ENCODE measurements at regions not wholly inside any gene's neighbourhood (a gene's known extent, or its start where the extent isn't known, plus 50 kb on each side); places are given as distances from the start of the nearest gene placed in this dataset.
"Not testable (repeated sequence)": the region's sequence is repeated elsewhere in the genome, so short reads cannot be mapped to it uniquely, and the experiment has no call there.

- Histone ChIP-seq H3K4me3 (ENCODE audit: insufficient read depth, low read depth, low read length) (no peak overlapping the region), H3K27ac (ENCODE audit: insufficient read depth, low read length) (no peak overlapping the region), H3K36me3 (ENCODE audit: control insufficient read depth, insufficient read depth, low read length) (no peaks in the 10 kb centered on the region), H2BK15ac (ENCODE audit: low read depth, low read length) (no peak overlapping the region), H4K20me1 (ENCODE audit: insufficient read depth, low read length) (no peaks in the 10 kb centered on the region), H2BK20ac (ENCODE audit: low read depth, low read length) (no peak overlapping the region), H2AFZ (replicated peaks; ENCODE audit: low read length, poor library complexity) (no peak overlapping the region), H3K4me2 (ENCODE audit: low read depth, low read length) (no peak overlapping the region), H3K14ac (replicated peaks; ENCODE audit: low read depth, low read length) (no peak overlapping the region), H2AK9ac (replicated peaks; ENCODE audit: low read depth, low read length, poor library complexity) (no peak overlapping the region), H3K18ac (ENCODE audit: low read depth, low read length) (no peak overlapping the region), H2AK5ac (ENCODE audit: low read depth, low read length) (no peak overlapping the region), H3K9me3 (ENCODE audit: control insufficient read depth, insufficient read depth, low read length) (no peaks in the 10 kb centered on the region; the same call in 1 of the 2 replicates), H3K9ac (ENCODE audit: low read depth, low read length) (no peak overlapping the region), H3K79me1 (ENCODE audit: low read depth in 1 of 2, low read length in 2 of 2) (no peaks in the 10 kb centered on the region), H4K91ac (ENCODE audit: insufficient read depth, low read depth, low read length) (no peak overlapping the region), H4K5ac (ENCODE audit: low read depth, low read length) (no peak overlapping the region), H3K23ac (ENCODE audit: low read depth, low read length) (no peak overlapping the region), H3K9me1 (ENCODE audit: insufficient read depth, low read length) (no peaks in the 10 kb centered on the region), H2BK120ac (ENCODE audit: low read depth, low read length) (no peak overlapping the region), H3K4me1 (ENCODE audit: control insufficient read depth, insufficient read depth, low read length) (no peaks in the 10 kb centered on the region), H3K4ac (ENCODE audit: low read depth, low read length) (no peak overlapping the region), H4K8ac (ENCODE audit: low read depth in 2 of 2, low read length in 2 of 2) (no peak overlapping the region), H3K56ac (ENCODE audit: extremely low read depth, insufficient read depth, low read length) (no peak overlapping the region), H3K27me3 (ENCODE audit: control insufficient read depth, insufficient read depth, low read length) (no peaks in the 10 kb centered on the region), H2BK5ac (ENCODE audit: low read depth, low read length, poor library complexity, severe bottlenecking) (no peak overlapping the region)
- TF ChIP-seq ELK1 (IDR thresholded peaks at IDR 0.05; ENCODE audit: borderline replicate concordance, low read depth, low read length) (no peak), CHD1 (IDR thresholded peaks at IDR 0.05; ENCODE audit: low read depth, low read length) (no peak), FOS (IDR thresholded peaks at IDR 0.05; ENCODE audit: low read depth, low read length) (no peak), MAFK (IDR thresholded peaks at IDR 0.05; ENCODE audit: low read depth, low read length) (no peak)
- POLR2A ChIA-PET (ENCODE audit: unreplicated experiment) = no interaction called here
- dilution Hi-C loops (cut with HindIII; ENCODE audit: low sequenced_read_pairs, unreplicated experiment) = no loop called here
- ATAC-seq (ENCODE audit: low read depth) = no peak
- no TSS peak for BruUV-seq (replicated peaks)
- CTCF ChIA-PET = no interaction called here
- no peak for DNase-seq
- in situ Hi-C loops (cut with MboI; ENCODE audit: low sequenced_read_pairs) = no loop called here
- intact Hi-C loops (cut with micrococcal nuclease) = no loop called here
Observed at GRCh38 chrX:142613403-142613802, 408.3 kb upstream of the MAGEC2 start.

- H2AK9ac ChIP-seq (replicated peaks; ENCODE audit: low read depth, low read length, poor library complexity); H4K8ac ChIP-seq (ENCODE audit: low read depth in 2 of 2, low read length in 2 of 2); H4K5ac ChIP-seq (ENCODE audit: low read depth, low read length); H3K14ac ChIP-seq (replicated peaks; ENCODE audit: low read depth, low read length); H3K36me3 ChIP-seq (ENCODE audit: control insufficient read depth, insufficient read depth, low read length); H2BK120ac ChIP-seq (ENCODE audit: low read depth, low read length); H3K4me2 ChIP-seq (ENCODE audit: low read depth, low read length); H3K79me1 ChIP-seq (ENCODE audit: low read depth in 1 of 2, low read length in 2 of 2); CTCF ChIA-PET; H2AK5ac ChIP-seq (ENCODE audit: low read depth, low read length); H2BK20ac ChIP-seq (ENCODE audit: low read depth, low read length); H3K9me3 ChIP-seq (ENCODE audit: control insufficient read depth, insufficient read depth, low read length); H3K4ac ChIP-seq (ENCODE audit: low read depth, low read length); DNase-seq; ATAC-seq (ENCODE audit: low read depth); dilution Hi-C loops (cut with HindIII; ENCODE audit: low sequenced_read_pairs, unreplicated experiment); H3K27ac ChIP-seq (ENCODE audit: insufficient read depth, low read length); H3K23ac ChIP-seq (ENCODE audit: low read depth, low read length); intact Hi-C loops (cut with micrococcal nuclease); H4K20me1 ChIP-seq (ENCODE audit: insufficient read depth, low read length); H2AFZ ChIP-seq (replicated peaks; ENCODE audit: low read length, poor library complexity); H3K4me1 ChIP-seq (ENCODE audit: control insufficient read depth, insufficient read depth, low read length); H3K4me3 ChIP-seq (ENCODE audit: insufficient read depth, low read depth, low read length); H3K9me1 ChIP-seq (ENCODE audit: insufficient read depth, low read length); H3K18ac ChIP-seq (ENCODE audit: low read depth, low read length); H3K27me3 ChIP-seq (ENCODE audit: control insufficient read depth, insufficient read depth, low read length); H3K9ac ChIP-seq (ENCODE audit: low read depth, low read length); POLR2A ChIA-PET (ENCODE audit: unreplicated experiment); BruUV-seq (replicated peaks); H2BK5ac ChIP-seq (ENCODE audit: low read depth, low read length, poor library complexity, severe bottlenecking); H3K56ac ChIP-seq (ENCODE audit: extremely low read depth, insufficient read depth, low read length); in situ Hi-C loops (cut with MboI; ENCODE audit: low sequenced_read_pairs); H2BK15ac ChIP-seq (ENCODE audit: low read depth, low read length); H4K91ac ChIP-seq (ENCODE audit: insufficient read depth, low read depth, low read length): not testable (repeated sequence)
- 51% methylated on average over 5 of the region's 10 CpGs; no CpG with 5 or more reads in 1 of the 2 experiments for WGBS, 2 experiments (ENCODE audit: extremely low coverage in 2 of 2, insufficient read length in 1 of 2)
Observed at GRCh38 chrX:142606629-142607028, 401.5 kb upstream of the MAGEC2 start.

Data from IMR-90 (cell line).